HEK293 (cell line): ENCODE measurements at regions not wholly inside any gene's neighbourhood (a gene's known extent, or its start where the extent isn't known, plus 50 kb on each side); places are given as distances from the start of the nearest gene placed in this dataset.

Source experiments
- CTCF ChIA-PET: fragments of 350-600 bp; formaldehyde crosslinking; extraction: SDS; loops from one replicate; lab custom pipeline; 2021; ENCODE audit warnings: antibody characterized with exemption; lab: Yijun Ruan, JAX
- POLR2A ChIA-PET: fragments of 300-600 bp; formaldehyde crosslinking; extraction: SDS; loops from one replicate; lab custom pipeline; 2020; ENCODE audit warnings: antibody characterized with exemption, inconsistent platforms; lab: Yijun Ruan, JAX
- H3K27ac ChIP-seq: fragments of 200-500 bp; sonication (Bioruptor generic); 2 replicates; pipeline ENCODE4 v1.5.1; 2014; ENCODE audit warnings: low read depth, low read length, control low read depth, inconsistent platforms; ENCODE audit errors: extremely low read depth
- H3K36me3 ChIP-seq, 2 experiments: fragments of 200-500 bp in 1 of 2; sonication (Bioruptor generic) in 1 of 2; 1 replicate in 1 of 2; 2 replicates in 1 of 2; pipeline ENCODE4 v1.5.1; 2014 to 2017; ENCODE audit warnings: inconsistent platforms in 2 of 2, low read length in 2 of 2; ENCODE audit not compliant: control insufficient read depth in 2 of 2, insufficient read depth in 1 of 2
- H3K4me1 ChIP-seq: fragments of 200-500 bp; sonication (Bioruptor generic); 2 replicates; pipeline ENCODE4 v1.5.1; 2014; ENCODE audit warnings: mild to moderate bottlenecking, low read length, inconsistent platforms; ENCODE audit not compliant: control insufficient read depth, insufficient read depth
- H3K4me3 ChIP-seq: 2 replicates; pipeline ENCODE4 v1.5.1; 2011; ENCODE audit warnings: low read depth, mild to moderate bottlenecking, control low read depth, low read length, moderate library complexity
- H3K9me3 ChIP-seq: fragments of 200-500 bp; sonication (Bioruptor generic); 2 replicates; pipeline ENCODE4 v1.5.1; 2014; ENCODE audit warnings: low read depth, low read length, inconsistent platforms; ENCODE audit not compliant: control insufficient read depth, insufficient read depth
- GLIS1 ChIP-seq: fragments of 450-650 bp; formaldehyde crosslinking; IDR thresholded peaks from 2 replicates; pipeline ENCODE4 v1.5.1; 2016; ENCODE audit warnings: missing biosample characterization, missing genetic modification characterization
- GLIS2 ChIP-seq: fragments of 450-650 bp; formaldehyde crosslinking; IDR thresholded peaks from 2 replicates; pipeline ENCODE4 v1.5.1; 2016; ENCODE audit warnings: missing biosample characterization, missing genetic modification characterization
- KLF1 ChIP-seq: fragments of 450-650 bp; formaldehyde crosslinking; IDR thresholded peaks from 2 replicates; pipeline ENCODE4 v1.5.1; 2016; ENCODE audit warnings: missing biosample characterization, missing genetic modification characterization
- KLF7 ChIP-seq: fragments of 450-650 bp; formaldehyde crosslinking; IDR thresholded peaks from 2 replicates; pipeline ENCODE4 v1.5.1; 2016; ENCODE audit warnings: missing biosample characterization, missing genetic modification characterization, borderline replicate concordance
- MZF1 ChIP-seq: fragments of 450-650 bp; formaldehyde crosslinking; IDR thresholded peaks from 2 replicates; pipeline ENCODE4 v1.5.1; 2017; ENCODE audit warnings: missing biosample characterization, missing genetic modification characterization, borderline replicate concordance
- ZFHX2 ChIP-seq: fragments of 450-650 bp; formaldehyde crosslinking; conservative IDR thresholded peaks from 2 replicates; pipeline ENCODE4 v1.5.1; 2016; ENCODE audit warnings: missing biosample characterization, missing genetic modification characterization
- ZFP37 ChIP-seq: fragments of 450-650 bp; formaldehyde crosslinking; IDR thresholded peaks from 2 replicates; pipeline ENCODE4 v1.5.1; 2016; ENCODE audit warnings: missing biosample characterization, missing genetic modification characterization
- ZNF133 ChIP-seq: fragments of 450-650 bp; formaldehyde crosslinking; IDR thresholded peaks from 2 replicates; pipeline ENCODE4 v1.5.1; 2016; ENCODE audit warnings: missing biosample characterization, missing genetic modification characterization
- ZNF184 ChIP-seq: fragments of 450-650 bp; IDR thresholded peaks from 2 replicates; pipeline ENCODE4 v1.5.1; 2018; ENCODE audit warnings: missing biosample characterization, mild to moderate bottlenecking, missing genetic modification characterization
- ZNF2 ChIP-seq: fragments of 450-650 bp; formaldehyde crosslinking; IDR thresholded peaks from 2 replicates; pipeline ENCODE4 v1.5.1; 2016; ENCODE audit warnings: missing biosample characterization, missing genetic modification characterization
- ZNF248 ChIP-seq: fragments of 450-650 bp; formaldehyde crosslinking; IDR thresholded peaks from 2 replicates; pipeline ENCODE4 v1.5.1; 2017; ENCODE audit warnings: missing biosample characterization, missing genetic modification characterization
- ZNF324 ChIP-seq: fragments of 450-650 bp; formaldehyde crosslinking; IDR thresholded peaks from 2 replicates; pipeline ENCODE4 v1.5.1; 2016; ENCODE audit warnings: missing biosample characterization, missing genetic modification characterization
- ZNF335 ChIP-seq: fragments of 450-650 bp; formaldehyde crosslinking; conservative IDR thresholded peaks from 2 replicates; pipeline ENCODE4 v1.5.1; 2016; ENCODE audit warnings: missing biosample characterization, missing genetic modification characterization
- ZNF350 ChIP-seq: fragments of 450-650 bp; formaldehyde crosslinking; IDR thresholded peaks from 2 replicates; pipeline ENCODE4 v1.5.0; 2017; ENCODE audit warnings: missing biosample characterization, mild to moderate bottlenecking, missing genetic modification characterization
- ZNF366 ChIP-seq: fragments of 450-650 bp; formaldehyde crosslinking; conservative IDR thresholded peaks from 2 replicates; pipeline ENCODE4 v1.5.1; 2016; ENCODE audit warnings: missing biosample characterization, missing genetic modification characterization
- ZNF558 ChIP-seq: fragments of 450-650 bp; formaldehyde crosslinking; IDR thresholded peaks from 2 replicates; pipeline ENCODE4 v1.5.1; 2016; ENCODE audit warnings: missing biosample characterization, missing genetic modification characterization
- ZNF571 ChIP-seq: fragments of 450-650 bp; formaldehyde crosslinking; IDR thresholded peaks from 2 replicates; pipeline ENCODE4 v1.5.0; 2017; ENCODE audit warnings: missing biosample characterization, missing genetic modification characterization
- ZNF660 ChIP-seq: fragments of 450-650 bp; IDR thresholded peaks from 2 replicates; pipeline ENCODE4 v1.5.1; 2018; ENCODE audit warnings: missing biosample characterization, mild to moderate bottlenecking, missing genetic modification characterization
- ZNF837 ChIP-seq: fragments of 450-650 bp; formaldehyde crosslinking; IDR thresholded peaks from 2 replicates; pipeline ENCODE4 v1.5.1; 2016; ENCODE audit warnings: missing biosample characterization, missing genetic modification characterization
- TF ChIP-seq, protein P1 (sequence below): fragments of 450-650 bp; formaldehyde crosslinking; IDR thresholded peaks from 2 replicates; pipeline ENCODE4 v1.5.1; 2016; ENCODE audit warnings: missing biosample characterization, missing genetic modification characterization
- TF ChIP-seq, protein P2 (sequence below): fragments of 450-650 bp; formaldehyde crosslinking; IDR thresholded peaks from 2 replicates; pipeline ENCODE4 v1.5.1; 2016; ENCODE audit warnings: missing biosample characterization, missing genetic modification characterization
- TF ChIP-seq, protein P3 (sequence below): sonication (generic); formaldehyde crosslinking; IDR thresholded peaks from 2 replicates; pipeline ENCODE4 v1.8.1; 2022; ENCODE audit warnings: mild to moderate bottlenecking, moderate library complexity, missing genetic modification reagents
- TF ChIP-seq, protein P4 (sequence below): fragments of 450-650 bp; formaldehyde crosslinking; IDR thresholded peaks from 2 replicates; pipeline ENCODE4 v1.5.1; 2017; ENCODE audit warnings: missing biosample characterization, missing genetic modification characterization

DNA sequence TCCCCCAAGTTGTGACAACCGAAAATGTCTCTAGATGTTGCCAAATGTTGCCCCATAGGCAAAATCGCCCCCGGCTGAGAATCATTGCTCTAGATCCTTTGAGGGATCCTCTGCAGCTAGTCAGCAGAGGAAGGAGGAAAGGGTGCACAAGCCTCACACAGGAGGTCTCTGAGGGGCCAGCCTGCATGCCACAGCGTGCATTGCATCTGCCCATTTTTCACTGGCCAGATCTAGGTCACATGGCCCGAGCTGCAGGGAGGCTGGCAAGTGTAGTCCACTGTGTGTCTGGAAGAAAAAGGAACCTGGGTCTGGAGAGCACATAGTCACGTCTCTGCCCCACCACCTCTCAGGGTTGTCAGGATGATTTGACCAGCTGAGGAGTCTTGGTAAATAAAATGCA lies 138.2 kb downstream of the CCT6B start:
- CTCF ChIA-PET: interaction anchor here (1.1 kb wide), 1 partner anchor 303 kb away, joined by 3 read pairs; no protein-coding TSS in a partner anchor
- H3K27ac ChIP-seq: no peak overlapping the region
- POLR2A ChIA-PET: no interaction called here
- TF ChIP-seq GLIS1 (tag by site-specific recombination): peak; percentile 26; the same call in 1 of the 2 replicates
- TF ChIP-seq MZF1 (tag by site-specific recombination): no peak
- H3K36me3 ChIP-seq: no peaks in the 10 kb centered on the region
- H3K4me1 ChIP-seq: no peaks in the 10 kb centered on the region
- H3K9me3 ChIP-seq: no peaks in the 10 kb centered on the region
- H3K4me3 ChIP-seq: no peak overlapping the region

DNA sequence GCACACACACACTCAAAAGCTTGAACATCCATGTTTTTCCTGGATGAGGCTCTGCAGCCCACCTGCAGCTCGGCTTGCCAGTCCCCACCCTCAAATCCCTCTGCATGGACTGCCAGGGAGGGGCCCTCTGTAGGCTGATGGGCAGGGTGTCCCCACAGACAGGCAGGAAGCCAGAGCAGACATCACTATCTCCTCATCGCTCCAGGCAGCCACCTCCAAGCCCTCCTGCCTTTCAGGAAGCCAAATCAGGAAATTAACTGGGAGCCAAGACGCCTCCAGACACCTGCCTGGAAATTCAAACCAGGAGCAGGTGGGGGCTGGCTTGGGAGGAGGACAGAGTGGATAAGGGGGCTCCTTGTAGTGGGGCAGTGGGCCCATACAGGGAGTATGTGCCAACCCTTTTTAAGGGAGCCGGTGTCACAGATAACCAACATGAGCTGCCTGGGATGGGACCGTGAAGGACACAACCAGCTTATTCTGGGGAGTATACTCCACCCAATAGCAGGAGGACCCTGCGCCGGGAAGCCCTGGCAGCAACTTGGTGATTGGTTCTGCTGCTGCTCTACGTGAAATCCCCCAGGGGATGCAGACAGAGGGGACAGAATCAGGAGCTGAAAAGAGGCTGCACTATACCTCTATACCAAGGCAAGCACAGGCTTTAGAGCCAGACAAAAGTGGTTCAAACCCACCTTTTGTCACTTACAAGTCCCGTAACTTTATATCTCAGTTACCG lies 139.1 kb downstream of the CCT6B start:
- H3K4me3 ChIP-seq: no peak overlapping the region
- no peaks in the 10 kb centered on the region for H3K9me3 ChIP-seq
- H3K27ac ChIP-seq: no peak overlapping the region
- ChIA-PET POLR2A (no interaction called here), CTCF (interaction anchor here (0.7 kb wide), 1 partner anchor 842 kb away, joined by 3 read pairs; no protein-coding TSS in a partner anchor)
- TF ChIP-seq, protein P1, sequence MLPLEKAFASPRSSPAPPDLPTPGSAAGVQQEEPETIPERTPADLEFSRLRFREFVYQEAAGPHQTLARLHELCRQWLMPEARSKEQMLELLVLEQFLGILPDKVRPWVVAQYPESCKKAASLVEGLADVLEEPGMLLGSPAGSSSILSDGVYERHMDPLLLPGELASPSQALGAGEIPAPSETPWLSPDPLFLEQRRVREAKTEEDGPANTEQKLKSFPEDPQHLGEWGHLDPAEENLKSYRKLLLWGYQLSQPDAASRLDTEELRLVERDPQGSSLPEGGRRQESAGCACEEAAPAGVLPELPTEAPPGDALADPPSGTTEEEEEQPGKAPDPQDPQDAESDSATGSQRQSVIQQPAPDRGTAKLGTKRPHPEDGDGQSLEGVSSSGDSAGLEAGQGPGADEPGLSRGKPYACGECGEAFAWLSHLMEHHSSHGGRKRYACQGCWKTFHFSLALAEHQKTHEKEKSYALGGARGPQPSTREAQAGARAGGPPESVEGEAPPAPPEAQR: no peak
- TF ChIP-seq, protein P2, sequence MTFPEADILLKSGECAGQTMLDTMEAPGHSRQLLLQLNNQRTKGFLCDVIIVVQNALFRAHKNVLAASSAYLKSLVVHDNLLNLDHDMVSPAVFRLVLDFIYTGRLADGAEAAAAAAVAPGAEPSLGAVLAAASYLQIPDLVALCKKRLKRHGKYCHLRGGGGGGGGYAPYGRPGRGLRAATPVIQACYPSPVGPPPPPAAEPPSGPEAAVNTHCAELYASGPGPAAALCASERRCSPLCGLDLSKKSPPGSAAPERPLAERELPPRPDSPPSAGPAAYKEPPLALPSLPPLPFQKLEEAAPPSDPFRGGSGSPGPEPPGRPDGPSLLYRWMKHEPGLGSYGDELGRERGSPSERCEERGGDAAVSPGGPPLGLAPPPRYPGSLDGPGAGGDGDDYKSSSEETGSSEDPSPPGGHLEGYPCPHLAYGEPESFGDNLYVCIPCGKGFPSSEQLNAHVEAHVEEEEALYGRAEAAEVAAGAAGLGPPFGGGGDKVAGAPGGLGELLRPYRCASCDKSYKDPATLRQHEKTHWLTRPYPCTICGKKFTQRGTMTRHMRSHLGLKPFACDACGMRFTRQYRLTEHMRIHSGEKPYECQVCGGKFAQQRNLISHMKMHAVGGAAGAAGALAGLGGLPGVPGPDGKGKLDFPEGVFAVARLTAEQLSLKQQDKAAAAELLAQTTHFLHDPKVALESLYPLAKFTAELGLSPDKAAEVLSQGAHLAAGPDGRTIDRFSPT (tag by site-specific recombination): no peak
- no peak for TF ChIP-seq ZNF324
- TF ChIP-seq ZNF2 (tag by site-specific recombination): no peak
- TF ChIP-seq ZNF335 (tag by site-specific recombination): no peak
- no peak for TF ChIP-seq ZNF133 (tag by site-specific recombination)
- no peak for TF ChIP-seq ZNF184
- TF ChIP-seq ZNF837 (tag by site-specific recombination): no peak
- TF ChIP-seq ZNF366 (tag by site-specific recombination): no peak
- TF ChIP-seq, protein P3, sequence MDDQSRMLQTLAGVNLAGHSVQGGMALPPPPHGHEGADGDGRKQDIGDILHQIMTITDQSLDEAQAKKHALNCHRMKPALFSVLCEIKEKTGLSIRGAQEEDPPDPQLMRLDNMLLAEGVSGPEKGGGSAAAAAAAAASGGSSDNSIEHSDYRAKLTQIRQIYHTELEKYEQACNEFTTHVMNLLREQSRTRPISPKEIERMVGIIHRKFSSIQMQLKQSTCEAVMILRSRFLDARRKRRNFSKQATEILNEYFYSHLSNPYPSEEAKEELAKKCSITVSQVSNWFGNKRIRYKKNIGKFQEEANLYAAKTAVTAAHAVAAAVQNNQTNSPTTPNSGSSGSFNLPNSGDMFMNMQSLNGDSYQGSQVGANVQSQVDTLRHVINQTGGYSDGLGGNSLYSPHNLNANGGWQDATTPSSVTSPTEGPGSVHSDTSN (CRISPR knock-in tag): no peak
- TF ChIP-seq, protein P4, sequence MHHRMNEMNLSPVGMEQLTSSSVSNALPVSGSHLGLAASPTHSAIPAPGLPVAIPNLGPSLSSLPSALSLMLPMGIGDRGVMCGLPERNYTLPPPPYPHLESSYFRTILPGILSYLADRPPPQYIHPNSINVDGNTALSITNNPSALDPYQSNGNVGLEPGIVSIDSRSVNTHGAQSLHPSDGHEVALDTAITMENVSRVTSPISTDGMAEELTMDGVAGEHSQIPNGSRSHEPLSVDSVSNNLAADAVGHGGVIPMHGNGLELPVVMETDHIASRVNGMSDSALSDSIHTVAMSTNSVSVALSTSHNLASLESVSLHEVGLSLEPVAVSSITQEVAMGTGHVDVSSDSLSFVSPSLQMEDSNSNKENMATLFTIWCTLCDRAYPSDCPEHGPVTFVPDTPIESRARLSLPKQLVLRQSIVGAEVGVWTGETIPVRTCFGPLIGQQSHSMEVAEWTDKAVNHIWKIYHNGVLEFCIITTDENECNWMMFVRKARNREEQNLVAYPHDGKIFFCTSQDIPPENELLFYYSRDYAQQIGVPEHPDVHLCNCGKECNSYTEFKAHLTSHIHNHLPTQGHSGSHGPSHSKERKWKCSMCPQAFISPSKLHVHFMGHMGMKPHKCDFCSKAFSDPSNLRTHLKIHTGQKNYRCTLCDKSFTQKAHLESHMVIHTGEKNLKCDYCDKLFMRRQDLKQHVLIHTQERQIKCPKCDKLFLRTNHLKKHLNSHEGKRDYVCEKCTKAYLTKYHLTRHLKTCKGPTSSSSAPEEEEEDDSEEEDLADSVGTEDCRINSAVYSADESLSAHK (tag by site-specific recombination): no peak
- TF ChIP-seq GLIS2: no peak
- H3K36me3 ChIP-seq: no peaks in the 10 kb centered on the region
- no peaks in the 10 kb centered on the region for H3K4me1 ChIP-seq

DNA sequence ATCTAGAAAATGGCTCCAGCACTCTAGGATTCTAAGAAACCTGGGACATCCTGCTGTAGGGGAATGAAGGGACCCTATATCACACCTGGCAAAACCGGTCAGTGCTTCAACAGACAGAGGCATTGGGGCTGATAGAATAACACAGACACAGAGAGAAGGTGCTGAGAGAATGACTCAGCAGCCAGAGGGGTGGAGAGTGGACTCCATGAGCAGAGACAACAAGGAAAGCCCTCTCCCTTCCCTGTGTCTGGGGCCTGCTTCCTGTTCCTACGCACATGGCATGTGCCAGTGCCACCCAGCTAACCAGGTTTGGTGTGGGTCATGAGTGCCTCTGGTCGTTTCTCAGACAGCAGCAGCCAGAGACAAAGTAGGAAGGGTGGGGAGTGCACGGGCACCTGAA lies 140.3 kb downstream of the CCT6B start:
- ChIA-PET POLR2A (no interaction called here), CTCF (interaction anchor here (0.6 to 0.7 kb wide), 2 partner anchors 286 to 290 kb away, joined by 3 read pairs; no protein-coding TSS in a partner anchor)
- Histone ChIP-seq H3K4me1 (no peaks in the 10 kb centered on the region), H3K9me3 (no peaks in the 10 kb centered on the region), H3K4me3 (no peak overlapping the region), H3K36me3 (no peaks in the 10 kb centered on the region), H3K27ac (no peak overlapping the region)
- TF ChIP-seq KLF7 (tag by site-specific recombination) (no peak), ZNF558 (no peak), ZNF660 (tag by site-specific recombination) (no peak), ZNF350 (no peak), ZNF248 (no peak), ZFHX2 (tag by site-specific recombination) (no peak), KLF1 (tag by site-specific recombination) (no peak), ZNF571 (tag by site-specific recombination) (no peak), ZFP37 (tag by site-specific recombination) (no peak)
- TF ChIP-seq, protein P2 (tag by site-specific recombination): no peak
